ENCODE measurements at regions not wholly inside any gene's neighbourhood (a gene's known extent, or its start where the extent isn't known, plus 50 kb on each side); places are given as distances from the start of the nearest gene placed in this dataset.

GRCh38 chr4:91829531-91829930 lies 474.2 kb upstream of the GRID2 start:
- no peak for TF ChIP-seq CTCF (IDR thresholded peaks at IDR 0.05; ENCODE audit: insufficient read depth, low read depth, low read length)
- DNase-seq (ENCODE audit: low read depth): peak; percentile 5
- no peak overlapping the region for H3K4me3 ChIP-seq (ENCODE audit: low read depth, low read length)

GRCh38 chr4:91830681-91831395 lies 472.9 kb upstream of the GRID2 start:
- no peak for DNase-seq (ENCODE audit: low read depth)
- no peak for TF ChIP-seq CTCF (IDR thresholded peaks at IDR 0.05; ENCODE audit: insufficient read depth, low read depth, low read length)
- no peak overlapping the region for H3K4me3 ChIP-seq (ENCODE audit: low read depth, low read length)

- peak; percentile 34 for DNase-seq (ENCODE audit: low read depth)
- no peak overlapping the region for H3K4me3 ChIP-seq (ENCODE audit: low read depth, low read length)
- TF ChIP-seq CTCF (IDR thresholded peaks at IDR 0.05; ENCODE audit: insufficient read depth, low read depth, low read length): no peak
Observed at GRCh38 chr4:91837608-91838029, 466.1 kb upstream of the GRID2 start.

- H3K4me3 ChIP-seq (ENCODE audit: low read depth, low read length): no peak overlapping the region
- no peak for TF ChIP-seq CTCF (IDR thresholded peaks at IDR 0.05; ENCODE audit: insufficient read depth, low read depth, low read length)
- no peak for DNase-seq (ENCODE audit: low read depth)
Observed at GRCh38 chr4:91838181-91838861, 465.4 kb upstream of the GRID2 start.

- TF ChIP-seq CTCF (IDR thresholded peaks at IDR 0.05; ENCODE audit: insufficient read depth, low read depth, low read length): no peak
- DNase-seq (ENCODE audit: low read depth): no peak
- no peak overlapping the region for H3K4me3 ChIP-seq (ENCODE audit: low read depth, low read length)
Observed at GRCh38 chr4:91840359-91840758, 463.4 kb upstream of the GRID2 start.

GRCh38 chr4:91846233-91846632 lies 457.5 kb upstream of the GRID2 start:
- H3K4me3 ChIP-seq (ENCODE audit: low read depth, low read length): no peak overlapping the region
- DNase-seq (ENCODE audit: low read depth): no peak
- no peak for TF ChIP-seq CTCF (IDR thresholded peaks at IDR 0.05; ENCODE audit: insufficient read depth, low read depth, low read length)
